GM23338 (cell line): ENCODE measurements at regions not wholly inside any gene's neighbourhood (a gene's known extent, or its start where the extent isn't known, plus 50 kb on each side); places are given as distances from the start of the nearest gene placed in this dataset.

ENCODE experiments used
- ATAC-seq: fragments of 200-7000 bp; cut with Tn5 transposase; 3 replicates; pipeline ENCODE4 v1.9.1; 2020
- DNase-seq: peaks from one replicate; pipeline ENCODE4 v3.0.0-alpha.2; 2015; ENCODE audit warnings: low spot score
- H2AFZ ChIP-seq: fragments of 200-600 bp; sonication (generic); 2 replicates; pipeline ENCODE4 v1.8.0; 2016; ENCODE audit warnings: antibody characterized with exemption, mild to moderate bottlenecking, moderate library complexity
- H3F3A ChIP-seq: fragments of 200-600 bp; sonication (generic); replicated peaks from 2 replicates; pipeline ENCODE4 v1.8.0; 2017; ENCODE audit warnings: antibody characterized with exemption, mixed run types, low read depth
- H3K27ac ChIP-seq: fragments of 200-600 bp; sonication (generic); 2 replicates; pipeline ENCODE4 v1.6.1; 2016; ENCODE audit warnings: low read depth
- H3K27me3 ChIP-seq: fragments of 200-600 bp; sonication (generic); 2 replicates; pipeline ENCODE4 v1.8.0; 2016; ENCODE audit warnings: mild to moderate bottlenecking, mixed run types, moderate library complexity; ENCODE audit not compliant: insufficient read depth
- H3K36me3 ChIP-seq: fragments of 200-600 bp; sonication (generic); 2 replicates; pipeline ENCODE4 v1.8.0; 2016; ENCODE audit warnings: mild to moderate bottlenecking; ENCODE audit not compliant: insufficient read depth
- H3K4me1 ChIP-seq: fragments of 200-600 bp; sonication (generic); 2 replicates; pipeline ENCODE4 v1.8.0; 2016; ENCODE audit warnings: mild to moderate bottlenecking, moderate library complexity; ENCODE audit not compliant: insufficient read depth
- H3K4me2 ChIP-seq: fragments of 200-600 bp; sonication (generic); 2 replicates; pipeline ENCODE4 v1.7.1; 2017; ENCODE audit warnings: mixed run types
- H3K4me3 ChIP-seq: fragments of 200-600 bp; sonication (generic); 2 replicates; pipeline ENCODE4 v1.6.1; 2016; ENCODE audit warnings: mixed run types
- H3K79me2 ChIP-seq: fragments of 200-600 bp; sonication (generic); replicated peaks from 2 replicates; pipeline ENCODE4 v1.8.0; 2017; ENCODE audit warnings: mild to moderate bottlenecking; ENCODE audit not compliant: insufficient read depth
- H3K9me2 ChIP-seq: fragments of 200-600 bp; sonication (generic); 2 replicates; pipeline ENCODE4 v1.8.0; 2017; ENCODE audit not compliant: insufficient read depth
- H4K20me1 ChIP-seq: fragments of 200-600 bp; sonication (generic); replicated peaks from 2 replicates; pipeline ENCODE4 v1.8.0; 2017; ENCODE audit warnings: mild to moderate bottlenecking; ENCODE audit not compliant: insufficient read depth
- H3K27ac Mint-ChIP-seq: 2 replicates; pipeline ENCODE4 v1.8.0; 2020; ENCODE audit warnings: inconsistent platforms, mild to moderate bottlenecking, moderate library complexity, mixed read lengths
- H3K27me3 Mint-ChIP-seq: 3 replicates; pipeline ENCODE4 v1.8.0; 2022; ENCODE audit warnings: low read depth, mild to moderate bottlenecking, moderate library complexity, mixed read lengths, inconsistent platforms; ENCODE audit not compliant: insufficient read depth, poor library complexity
- H3K36me3 Mint-ChIP-seq: 3 replicates; pipeline ENCODE4 v1.8.0; 2021; ENCODE audit warnings: low read depth, mild to moderate bottlenecking, inconsistent platforms, moderate library complexity, mixed read lengths
- H3K4me1 Mint-ChIP-seq: 3 replicates; pipeline ENCODE4 v1.8.0; 2020; ENCODE audit warnings: mild to moderate bottlenecking, inconsistent platforms, mixed read lengths
- H3K4me3 Mint-ChIP-seq: 3 replicates; pipeline ENCODE4 v1.8.0; 2021; ENCODE audit warnings: moderate library complexity, mild to moderate bottlenecking, inconsistent platforms, mixed read lengths
- H3K9me3 Mint-ChIP-seq: 3 replicates; pipeline ENCODE4 v1.8.0; 2020; ENCODE audit warnings: moderate library complexity, mild to moderate bottlenecking, inconsistent platforms, mixed read lengths
- CREB1 ChIP-seq: fragments of 250-450 bp; sonication (Bioruptor Pico); IDR thresholded peaks from 2 replicates; pipeline ENCODE4 v1.5.0; 2020; ENCODE audit warnings: low read depth, mild to moderate bottlenecking, moderate library complexity
- NANOG ChIP-seq: IDR thresholded peaks from 2 replicates; pipeline ENCODE4 v1.6.1; 2016; ENCODE audit warnings: antibody characterized with exemption, borderline replicate concordance
- STAT1 ChIP-seq: IDR thresholded peaks from one replicate; pipeline ENCODE4 v1.6.1; 2016; ENCODE audit warnings: antibody characterized with exemption; ENCODE audit not compliant: unreplicated experiment
- ZNF114 ChIP-seq: fragments of 250-450 bp; sonication (Bioruptor Pico); IDR thresholded peaks from 2 replicates; pipeline ENCODE4 v1.5.0; 2020; ENCODE audit warnings: mild to moderate bottlenecking, moderate library complexity
- ZNF462 ChIP-seq: fragments of 250-450 bp; sonication (Bioruptor Pico); IDR thresholded peaks from 2 replicates; pipeline ENCODE4 v1.5.0; 2020; ENCODE audit warnings: mild to moderate bottlenecking, moderate library complexity

GRCh38 chr2:186422226-186422625 is 63.8 kb upstream of the ZC3H15 start:
- Mint-ChIP-seq H3K27ac (no peak overlapping the region), H3K4me1 (peaks cover 7% of the 10 kb centered on the region), H3K36me3 (no peaks in the 10 kb centered on the region; the same call in 2 of the 3 replicates), H3K4me3 (no peak overlapping the region), H3K27me3 (no peaks in the 10 kb centered on the region), H3K9me3 (no peaks in the 10 kb centered on the region)
- Histone ChIP-seq H4K20me1 (no peaks in the 10 kb centered on the region), H3K27me3 (no peaks in the 10 kb centered on the region), H3K9me2 (no peaks in the 10 kb centered on the region), H3F3A (no peaks in the 10 kb centered on the region), H3K4me3 (no peak overlapping the region), H3K27ac (no peak overlapping the region), H3K4me1 (0 out of 2 replicates have a peak, but pooled peaks cover 8% of the 10 kb centered on the region), H3K79me2 (no peaks in the 10 kb centered on the region), H2AFZ (no peak overlapping the region), H3K4me2 (no peak overlapping the region), H3K36me3 (no peaks in the 10 kb centered on the region)
- ATAC-seq, result no peak
- no peak for DNase-seq
- TF ChIP-seq ZNF462 (CRISPR knock-in tag) (no peak), NANOG (no peak), STAT1 (no peak), ZNF114 (CRISPR knock-in tag) (no peak)

- Mint-ChIP-seq H3K27me3 (no peaks in the 10 kb centered on the region), H3K36me3 (no peaks in the 10 kb centered on the region), H3K27ac (no peak overlapping the region), H3K9me3 (no peaks in the 10 kb centered on the region), H3K4me3 (no peak overlapping the region), H3K4me1 (peaks cover 7% of the 10 kb centered on the region)
- Histone ChIP-seq H3K79me2 (no peaks in the 10 kb centered on the region), H2AFZ (no peak overlapping the region), H3K27me3 (no peaks in the 10 kb centered on the region), H3K4me3 (no peak overlapping the region), H3K4me1 (0 out of 2 replicates have a peak, but pooled peaks cover 8% of the 10 kb centered on the region), H3K36me3 (no peaks in the 10 kb centered on the region), H3K27ac (no peak overlapping the region), H3K9me2 (no peaks in the 10 kb centered on the region), H3F3A (no peaks in the 10 kb centered on the region), H4K20me1 (no peaks in the 10 kb centered on the region), H3K4me2 (no peak overlapping the region)
- no peak for DNase-seq
- no peak for ATAC-seq
- no peak for TF ChIP-seq CREB1 (CRISPR knock-in tag)
Measured at GRCh38 chr2:186423481-186423880, 62.6 kb upstream of the ZC3H15 start.
